HG03175 (cell line): ENCODE measurements at regions not wholly inside any gene's neighbourhood (a gene's known extent, or its start where the extent isn't known, plus 50 kb on each side); places are given as distances from the start of the nearest gene placed in this dataset.
"Not testable (repeated sequence)": the region's sequence is repeated elsewhere in the genome, so short reads cannot be mapped to it uniquely, and the experiment has no call there.

ENCODE experiments used
- ATAC-seq: cut with Tn5 transposase; IDR thresholded peaks from one replicate; pipeline ENCODE4 v1.9.1; 2021; ENCODE audit warnings: mild to moderate bottlenecking, moderate library complexity; ENCODE audit not compliant: unreplicated experiment

DNA sequence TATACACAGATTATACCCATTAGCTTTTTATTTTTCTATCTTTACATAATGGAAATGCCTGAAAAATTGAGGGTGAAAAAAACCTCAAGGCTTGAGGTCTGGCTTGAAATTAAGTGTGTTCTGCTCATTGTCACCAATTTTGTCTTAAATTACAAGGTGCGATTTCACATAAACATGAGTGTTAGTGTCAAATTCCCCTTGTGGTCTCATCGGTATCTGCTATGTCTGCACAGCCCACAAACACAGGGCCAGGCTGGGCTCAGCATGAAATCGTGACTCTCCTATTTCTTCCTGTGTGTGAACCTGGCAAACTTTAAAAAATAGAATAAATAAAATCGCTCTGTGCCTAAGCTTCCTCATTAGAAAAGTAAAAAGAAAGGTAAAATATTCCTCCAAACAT lies 109.1 kb downstream of the CRLF2 start:
- no peak for ATAC-seq

DNA sequence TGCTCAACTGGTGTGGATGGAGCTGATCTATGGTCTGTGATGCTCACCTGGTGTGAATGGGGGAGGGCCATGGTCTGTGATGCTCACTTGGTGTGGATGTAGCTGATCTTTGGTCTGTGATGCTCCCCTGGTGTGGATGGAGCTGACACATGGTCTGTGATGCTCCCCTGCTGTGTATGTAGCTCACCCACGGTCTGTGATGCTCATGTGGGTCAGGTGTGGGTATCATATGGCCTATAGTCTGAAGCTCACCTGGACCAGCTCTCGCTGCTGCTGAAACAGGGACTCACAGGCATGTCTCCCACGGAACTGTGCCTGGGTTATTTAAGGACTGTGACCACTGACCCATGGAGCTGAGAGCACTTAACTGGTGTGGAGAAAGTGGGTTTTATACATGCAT lies 109.7 kb downstream of the CRLF2 start:
- no peak for ATAC-seq

DNA sequence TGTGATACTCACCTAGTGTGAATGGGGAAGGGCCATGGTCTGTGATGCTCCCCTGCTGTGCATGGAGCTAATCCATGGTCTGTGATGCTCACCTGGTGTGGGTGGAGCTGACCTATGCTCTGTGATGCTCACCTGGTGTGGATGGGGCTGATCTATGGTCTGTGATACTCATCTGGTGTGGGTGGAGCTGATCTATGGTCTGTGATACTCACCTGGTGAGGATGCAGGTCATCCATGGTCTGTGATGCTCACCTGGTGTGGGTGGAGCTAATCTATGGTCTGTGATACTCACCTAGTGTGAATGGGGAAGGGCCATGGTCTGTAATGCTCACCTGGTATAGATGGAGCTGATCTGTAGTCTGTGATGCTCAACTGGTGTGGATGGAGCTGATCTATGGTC lies 110.2 kb downstream of the CRLF2 start:
- ATAC-seq = not testable (repeated sequence)

DNA sequence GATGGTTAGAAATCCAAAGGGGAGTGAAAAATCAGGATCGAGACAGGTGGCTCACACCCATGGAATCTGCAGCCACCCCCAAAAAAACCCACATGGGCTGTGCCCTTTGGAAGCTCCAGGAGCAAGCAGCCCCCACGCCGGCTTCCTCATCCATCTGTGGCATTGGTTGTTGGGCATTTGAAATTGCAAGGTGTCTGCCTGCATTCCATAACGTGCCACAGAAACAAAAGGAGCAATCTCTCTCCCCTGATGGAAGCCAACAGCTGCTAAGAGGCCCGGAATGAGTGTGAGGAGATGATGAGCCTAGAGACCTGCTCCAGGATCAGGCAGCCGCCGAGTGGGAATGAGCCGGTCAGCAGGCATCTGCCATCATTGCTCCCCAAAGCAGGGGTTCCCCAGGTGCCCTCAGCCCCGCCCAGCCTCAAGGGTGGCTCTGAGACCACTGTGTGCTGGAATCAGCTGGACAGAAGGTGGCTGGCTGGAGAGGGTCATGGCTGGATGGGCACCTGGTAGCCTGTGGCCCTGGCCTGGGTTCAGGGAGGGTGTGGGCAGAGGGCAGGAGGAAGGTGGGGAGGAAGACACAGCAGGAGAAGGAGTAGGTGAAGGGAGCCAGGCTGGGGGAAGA lies 113.2 kb downstream of the CRLF2 start:
- no peak for ATAC-seq

DNA sequence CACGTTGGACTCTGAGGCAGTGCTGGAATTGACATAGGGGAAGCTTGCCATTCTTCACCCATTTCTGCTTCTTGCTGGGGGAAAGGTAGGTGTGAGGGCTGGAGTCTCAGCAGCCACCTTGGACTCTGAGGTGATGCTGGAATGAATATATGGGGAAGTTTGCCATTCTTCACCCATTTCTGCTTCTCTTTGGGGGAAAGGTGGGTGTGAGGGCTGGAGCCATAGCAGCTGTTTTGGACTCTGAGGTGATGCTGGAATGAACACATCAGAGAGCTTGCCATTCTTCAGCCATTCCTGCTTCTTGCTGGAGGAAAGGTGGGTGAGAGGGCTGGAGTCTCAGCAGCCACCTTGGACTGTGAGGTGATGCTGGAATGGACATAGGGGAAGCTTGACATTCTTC lies 115.1 kb downstream of the CRLF2 start:
- no peak for ATAC-seq

DNA sequence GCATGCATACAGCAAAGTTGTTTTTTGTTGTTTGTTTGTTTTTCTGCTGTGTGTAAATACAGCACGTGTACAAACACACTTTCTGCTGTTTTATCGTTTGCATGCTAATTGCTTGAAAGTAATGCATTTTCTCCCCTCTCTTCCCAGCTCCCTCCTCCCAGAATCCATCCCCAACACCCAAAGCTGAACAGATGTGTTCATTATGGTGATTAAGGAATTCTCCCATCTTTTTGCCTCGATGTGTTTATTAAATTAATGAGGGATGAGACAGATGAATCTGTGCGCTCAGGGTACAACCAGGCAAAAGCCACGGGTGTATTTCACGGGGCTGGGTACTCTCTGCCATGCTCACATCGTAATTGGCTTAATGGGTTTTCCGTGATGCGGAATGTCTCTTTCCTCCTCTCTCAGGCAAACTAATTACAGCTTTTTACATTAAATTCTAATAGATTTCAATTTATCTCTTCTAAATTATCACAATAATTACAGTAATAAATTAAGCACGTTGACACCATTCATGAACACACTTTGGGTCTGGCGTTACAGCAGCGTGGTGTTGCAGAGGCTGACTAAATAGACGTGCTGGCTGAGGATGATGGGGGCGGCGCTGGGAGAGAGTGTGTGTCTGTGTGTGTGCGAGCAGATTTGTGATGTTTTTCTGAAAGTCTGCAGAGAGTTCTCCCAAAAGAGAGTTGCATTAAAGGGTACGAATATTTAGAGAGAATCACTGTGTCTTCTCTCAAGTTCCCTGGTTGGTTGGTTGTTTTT lies 117.7 kb downstream of the CRLF2 start:
- no peak for ATAC-seq

DNA sequence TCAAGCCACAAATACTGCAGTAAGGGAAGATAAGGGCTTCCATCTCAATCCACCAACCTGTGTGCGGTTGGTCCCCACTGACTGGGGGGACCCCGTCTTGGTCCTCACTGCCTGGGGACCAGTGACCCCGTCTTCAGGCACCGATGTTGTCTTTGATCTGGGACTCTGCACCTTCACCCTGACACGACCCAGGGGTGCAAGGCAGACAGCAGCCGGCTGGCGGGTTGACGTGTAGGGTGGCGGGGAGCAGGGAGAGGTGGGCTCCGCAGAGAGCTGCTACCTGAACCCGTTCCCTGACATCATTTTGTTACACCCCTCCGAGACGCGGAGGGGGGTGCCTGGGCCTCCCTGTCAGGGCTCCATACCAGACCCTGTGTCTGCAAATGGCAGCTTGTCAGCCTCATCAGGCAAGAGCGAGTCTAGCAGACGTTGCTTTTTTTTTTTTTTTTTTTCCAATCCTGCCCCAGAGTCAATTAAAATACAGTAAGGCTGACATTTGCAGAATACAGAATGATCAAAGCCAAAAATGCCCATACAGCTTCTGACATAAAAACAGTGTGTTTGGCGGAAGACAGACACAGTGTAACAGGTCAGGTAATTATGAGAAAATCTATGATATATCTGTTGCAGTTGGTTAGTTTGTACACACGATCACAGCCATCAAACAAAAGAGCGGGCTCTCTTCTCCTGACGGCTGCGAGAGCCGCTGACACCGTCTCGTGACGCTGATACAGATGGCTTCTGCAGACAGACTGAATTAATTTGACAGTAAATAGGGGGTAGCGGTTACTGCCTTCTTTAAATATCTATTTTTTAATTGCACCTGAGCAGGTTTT lies 118.6 kb downstream of the CRLF2 start:
- no peak for ATAC-seq

DNA sequence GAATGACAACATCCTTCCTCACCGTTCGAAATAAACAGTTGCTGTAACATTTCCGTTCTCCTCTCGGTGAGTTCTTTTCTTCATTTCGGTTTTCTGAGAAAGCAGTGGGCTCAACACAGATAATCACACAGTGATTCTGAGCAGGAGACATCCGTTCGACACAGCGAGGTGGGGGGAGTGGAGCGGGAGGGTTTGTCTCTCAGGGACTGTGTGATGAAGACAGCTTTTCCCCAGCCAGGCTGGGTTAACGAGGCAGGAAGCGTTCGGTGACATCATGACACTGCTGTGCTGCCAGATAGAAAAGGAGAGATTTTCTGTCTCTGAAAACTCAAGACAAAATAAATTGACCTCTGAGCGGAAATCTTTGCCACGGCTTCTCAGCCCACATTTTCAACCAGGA lies 119.3 kb downstream of the CRLF2 start:
- ATAC-seq = no peak

DNA sequence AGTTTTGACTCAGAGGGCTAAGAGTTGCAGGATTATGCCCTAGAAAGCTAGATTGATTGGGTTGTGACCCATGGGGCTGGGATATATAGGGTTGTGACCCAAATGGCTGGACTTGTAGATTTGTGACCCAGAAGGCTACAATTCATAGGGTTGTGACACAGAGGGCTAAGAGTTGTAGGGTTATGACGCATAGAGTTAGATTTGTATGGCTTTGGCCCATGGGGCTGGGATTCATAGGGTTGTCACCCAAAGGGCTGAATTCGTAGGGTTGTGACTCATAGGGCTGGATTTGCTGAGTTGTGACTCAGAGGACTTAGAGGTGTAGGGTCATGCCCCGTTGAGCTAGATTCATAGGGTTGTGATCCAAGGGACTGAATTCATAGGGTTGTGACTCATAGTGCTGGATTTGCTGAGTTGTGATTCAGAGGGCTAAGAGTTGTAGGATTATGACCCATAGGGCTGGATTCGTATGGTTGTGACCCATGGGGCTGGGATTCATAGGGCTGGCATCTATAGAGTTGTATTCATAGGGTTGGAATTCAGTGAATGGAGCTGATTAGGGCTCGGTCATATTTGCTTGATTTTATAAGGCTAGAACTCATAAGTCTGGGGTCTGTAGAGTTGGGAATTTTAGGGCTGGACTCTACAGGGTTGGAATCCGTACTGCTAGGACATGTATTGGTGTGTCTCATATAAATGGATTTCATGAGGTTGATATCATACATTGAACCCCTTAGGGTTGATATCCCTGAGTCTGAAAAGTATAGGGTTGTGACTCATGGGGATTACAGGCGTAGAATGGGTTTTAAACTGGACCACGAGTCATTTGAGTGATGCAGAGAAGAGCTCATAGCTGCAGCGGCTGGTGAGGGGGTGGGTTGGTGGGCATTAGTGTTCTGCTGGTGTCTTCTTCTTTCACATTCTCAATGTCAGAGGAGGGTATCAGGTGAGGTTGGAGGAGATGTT lies 125.7 kb downstream of the CRLF2 start:
- no peak for ATAC-seq

DNA sequence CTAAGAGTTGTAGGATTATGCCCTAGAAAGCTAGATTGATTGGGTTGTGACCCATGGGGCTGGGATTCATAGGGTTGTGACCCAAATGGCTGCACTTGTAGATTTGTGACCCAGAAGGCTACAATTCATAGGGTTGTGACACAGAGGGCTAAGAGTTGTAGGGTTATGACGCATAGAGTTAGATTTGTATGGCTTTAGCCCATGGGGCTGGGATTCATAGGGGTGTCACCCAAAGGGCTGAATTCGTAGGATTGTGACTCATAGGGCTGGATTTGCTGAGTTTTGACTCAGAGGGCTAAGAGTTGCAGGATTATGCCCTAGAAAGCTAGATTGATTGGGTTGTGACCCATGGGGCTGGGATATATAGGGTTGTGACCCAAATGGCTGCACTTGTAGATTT lies 126.6 kb downstream of the CRLF2 start:
- ATAC-seq = not testable (repeated sequence)

DNA sequence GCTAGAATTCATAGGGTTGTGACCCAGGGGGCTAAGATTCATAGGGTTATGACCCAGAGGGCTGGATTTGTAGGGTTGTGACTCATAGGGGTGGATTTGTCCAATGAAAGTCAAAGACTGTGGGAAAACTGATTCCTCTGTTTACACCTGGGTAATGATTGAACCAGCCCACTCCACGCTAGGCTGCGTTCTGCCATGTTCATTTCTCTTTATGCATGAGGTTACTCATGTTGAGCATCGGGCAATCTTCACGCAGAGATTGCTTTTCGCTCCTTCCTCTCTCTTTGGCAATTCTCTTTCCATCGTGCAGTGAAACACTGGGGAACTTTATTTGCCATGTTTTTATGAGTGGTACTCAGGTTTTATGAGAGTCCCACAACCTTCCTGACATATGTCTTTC lies 127.8 kb downstream of the CRLF2 start:
- no peak for ATAC-seq

DNA sequence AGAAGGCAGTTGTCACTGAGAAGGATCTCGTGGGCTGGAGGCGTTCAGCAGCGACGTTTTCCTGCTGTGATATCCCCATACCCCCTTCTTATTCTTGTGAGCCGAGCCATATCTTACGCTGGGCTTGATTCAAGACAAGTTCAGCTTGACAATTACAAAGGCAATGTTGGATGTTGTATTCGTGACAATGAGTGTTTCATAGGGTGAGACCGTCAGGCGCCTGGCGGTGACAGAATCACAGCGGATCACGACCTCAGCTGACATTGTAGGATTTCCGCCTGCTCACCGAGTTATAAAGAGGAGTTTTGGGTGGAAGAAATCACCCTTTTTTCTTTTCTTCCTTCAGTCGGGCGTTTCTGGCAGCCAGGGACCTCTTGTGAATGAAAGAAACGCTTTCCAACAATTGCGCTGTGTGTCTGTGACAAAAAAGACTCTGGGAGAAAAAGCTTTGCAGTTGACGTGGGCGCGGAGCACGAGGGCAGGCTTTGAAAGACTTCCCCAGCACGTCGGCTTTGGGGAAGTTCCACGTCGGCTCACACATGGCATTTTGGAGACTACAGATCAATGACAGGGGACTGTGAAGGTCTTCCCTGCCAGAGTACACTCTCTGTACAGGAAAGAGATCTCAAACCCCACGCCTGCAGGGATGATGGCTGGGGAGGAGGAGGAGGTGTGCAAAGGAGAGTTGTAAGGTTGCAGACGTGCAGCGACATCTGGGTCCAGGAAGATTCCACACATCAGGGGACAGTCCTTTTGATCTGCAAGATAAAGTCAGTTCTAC lies 135.4 kb downstream of the CRLF2 start:
- ATAC-seq = no peak

DNA sequence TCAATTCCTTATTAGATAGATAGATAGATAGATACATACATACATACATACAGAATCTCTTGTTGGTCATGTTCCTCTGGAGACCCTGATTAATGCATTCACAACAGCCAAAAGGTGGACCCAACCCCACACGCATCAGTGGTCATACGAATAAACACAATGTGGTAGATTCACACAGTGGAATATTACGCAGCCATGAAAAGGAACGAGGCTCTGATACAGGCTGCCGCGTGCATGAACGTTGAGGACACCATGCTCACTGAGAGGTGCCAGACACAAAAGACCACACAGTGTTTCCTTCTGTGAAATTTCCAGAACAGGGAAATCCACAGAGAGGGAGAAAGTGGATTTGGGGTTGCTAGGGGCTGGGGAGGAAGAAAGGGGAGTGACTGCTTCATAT lies 136.7 kb downstream of the CRLF2 start:
- ATAC-seq = no peak

DNA sequence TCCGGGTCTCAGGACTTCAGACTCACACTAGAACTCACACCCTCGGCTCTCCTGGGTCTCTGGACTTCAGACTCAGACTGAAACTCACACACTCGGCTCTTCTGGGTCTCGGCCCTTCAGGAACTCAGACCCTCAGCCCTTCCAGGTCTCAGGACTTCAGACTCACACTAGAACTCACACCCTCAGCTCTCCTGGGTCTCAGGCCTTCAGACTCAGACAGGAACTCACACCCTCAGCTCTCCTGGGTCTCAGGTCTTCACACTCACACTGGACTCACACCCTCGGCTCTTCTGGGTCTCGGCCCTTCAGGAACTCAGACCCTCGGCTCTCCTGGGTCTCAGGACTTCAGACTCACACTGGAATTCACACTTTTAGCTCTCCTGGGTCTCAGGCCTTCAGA lies 137.3 kb downstream of the CRLF2 start:
- no peak for ATAC-seq

DNA sequence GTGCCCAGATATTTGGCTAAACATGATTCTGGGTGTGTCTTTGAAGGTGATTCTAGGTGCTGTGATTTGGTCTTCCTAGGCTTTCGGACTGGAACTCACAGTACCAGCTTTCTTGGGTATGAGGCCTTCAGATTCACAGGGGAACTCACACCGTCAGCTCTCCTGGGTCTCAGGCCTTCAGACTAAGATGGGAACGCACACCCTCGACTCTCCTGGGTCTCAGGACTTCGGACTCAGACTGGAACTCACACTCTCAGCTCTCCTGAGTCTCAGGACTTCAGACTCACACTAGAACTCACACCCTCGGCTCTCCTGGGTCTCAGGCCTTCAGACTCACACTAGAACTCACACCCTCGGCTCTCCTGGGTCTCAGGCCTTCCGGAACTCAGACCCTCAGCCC lies 137.7 kb downstream of the CRLF2 start:
- no peak for ATAC-seq

DNA sequence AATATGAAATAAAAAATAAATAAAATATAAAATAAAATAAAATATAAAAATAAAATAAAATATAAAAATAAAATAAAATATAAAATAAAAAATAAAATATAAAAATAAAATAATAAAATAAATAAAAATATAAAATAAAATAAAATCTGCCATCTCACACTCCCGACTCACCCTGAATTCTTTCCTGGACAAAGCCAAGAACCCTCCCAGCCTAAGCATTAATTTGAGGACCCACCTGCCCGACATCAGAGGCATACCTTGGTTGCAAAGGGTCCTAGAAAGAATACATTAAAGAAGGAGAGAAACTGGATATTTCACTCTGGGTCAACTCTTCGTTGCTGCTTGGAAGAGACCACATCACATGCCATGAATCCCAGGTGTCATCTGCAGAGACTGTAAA lies 138.3 kb downstream of the CRLF2 start:
- no peak for ATAC-seq

DNA sequence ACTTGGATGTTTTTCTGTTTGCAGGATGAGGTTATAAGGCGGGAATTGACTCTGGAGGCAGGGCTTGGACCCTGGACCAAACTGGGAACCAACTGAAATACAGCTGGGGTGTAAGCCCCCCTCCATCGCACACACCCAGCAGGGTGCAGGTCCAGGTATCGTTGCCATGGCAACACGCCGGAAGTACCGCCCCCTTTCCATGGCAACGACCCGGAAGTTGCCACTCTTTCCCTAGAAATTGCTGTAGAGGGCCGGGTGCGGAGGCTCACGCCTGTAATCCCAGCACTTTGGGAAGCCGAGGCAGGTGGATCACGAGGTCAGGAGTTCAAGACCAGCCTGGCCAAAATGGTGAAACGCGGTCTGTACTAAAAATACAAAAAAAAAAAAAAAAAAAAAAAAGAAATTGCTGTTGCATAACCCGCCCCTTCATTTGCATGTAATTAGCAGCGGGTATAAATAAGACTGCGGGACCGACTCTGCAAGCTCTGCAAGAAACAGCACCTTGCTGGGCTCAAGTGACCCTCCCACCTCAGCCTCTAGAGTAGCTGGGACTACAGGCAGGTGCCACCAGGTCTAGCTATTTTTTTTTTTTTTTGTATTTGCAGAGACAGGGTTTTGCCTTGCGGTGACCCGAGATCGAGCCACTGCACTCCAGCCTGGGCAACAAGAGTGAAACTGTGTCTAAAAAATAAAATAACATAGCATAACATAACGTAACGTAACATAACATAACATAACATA lies 139.6 kb downstream of the CRLF2 start:
- ATAC-seq = no peak

DNA sequence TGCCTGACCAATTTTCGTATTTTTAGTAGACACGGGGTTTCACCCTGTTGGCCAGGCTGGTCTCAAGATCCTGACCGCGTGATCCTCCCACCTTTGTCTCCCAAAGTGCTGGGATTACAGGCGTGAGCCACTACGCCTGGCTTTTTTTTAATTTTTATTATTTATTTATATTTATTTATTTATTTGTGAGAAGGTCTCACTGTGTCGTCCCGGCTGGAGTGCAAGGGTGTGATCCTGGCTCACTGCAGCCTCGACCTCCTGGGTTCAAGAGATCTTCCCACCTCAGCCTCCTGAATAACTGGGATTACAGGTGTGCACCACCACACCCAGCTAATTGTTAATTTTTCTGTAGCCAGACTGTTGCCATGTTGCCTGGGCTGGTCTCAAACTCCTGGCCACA lies 141.1 kb downstream of the CRLF2 start:
- no peak for ATAC-seq

DNA sequence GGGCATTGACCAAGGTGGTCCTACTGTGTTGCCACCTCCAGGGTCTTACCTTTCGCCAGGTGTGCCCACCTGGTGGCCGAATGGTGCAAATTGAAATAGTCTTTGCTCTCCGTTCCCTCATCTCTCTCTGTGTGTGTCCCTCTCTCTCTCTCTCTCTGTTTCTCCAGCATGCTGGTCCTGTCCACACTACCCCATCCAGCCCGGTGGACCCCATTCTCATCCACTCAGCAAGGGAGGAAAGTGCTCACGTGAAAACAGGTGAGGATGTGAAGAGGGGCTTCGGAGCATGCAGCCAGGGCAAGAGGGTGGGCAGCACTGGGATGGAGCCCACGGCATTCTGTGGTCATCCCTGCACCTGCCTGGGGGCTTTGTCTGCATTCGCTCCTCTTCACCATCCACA lies 150.1 kb downstream of the CRLF2 start:
- no peak for ATAC-seq
